Skeletal muscle satellite cell (primary cell): ENCODE measurements at regions not wholly inside any gene's neighbourhood (a gene's known extent, or its start where the extent isn't known, plus 50 kb on each side); places are given as distances from the start of the nearest gene placed in this dataset.

Source experiments
- H3K27me3 ChIP-seq: 2 replicates; pipeline ENCODE4 v1.7.0; 2013; ENCODE audit warnings: low read length; ENCODE audit not compliant: control insufficient read depth, insufficient read depth
- H3K36me3 ChIP-seq: 2 replicates; pipeline ENCODE4 v1.7.0; 2013; ENCODE audit warnings: mild to moderate bottlenecking, control low read depth, low read length; ENCODE audit not compliant: insufficient read depth
- H3K4me1 ChIP-seq: 2 replicates; pipeline ENCODE4 v1.7.0; 2013; ENCODE audit warnings: low read length; ENCODE audit not compliant: control insufficient read depth, insufficient read depth
- H3K4me2 ChIP-seq: 2 replicates; pipeline ENCODE4 v1.7.0; 2013; ENCODE audit warnings: mild to moderate bottlenecking, low read length
- H3K4me3 ChIP-seq: 2 replicates; pipeline ENCODE4 v1.7.0; 2013; ENCODE audit warnings: low read length
- H3K9ac ChIP-seq: 2 replicates; pipeline ENCODE4 v1.7.0; 2013; ENCODE audit warnings: mild to moderate bottlenecking, low read depth, low read length, moderate library complexity
- H3K9me3 ChIP-seq: replicated peaks from 2 replicates; pipeline ENCODE4 v1.7.0; 2013; ENCODE audit warnings: mild to moderate bottlenecking, control low read depth, low read length

DNA sequence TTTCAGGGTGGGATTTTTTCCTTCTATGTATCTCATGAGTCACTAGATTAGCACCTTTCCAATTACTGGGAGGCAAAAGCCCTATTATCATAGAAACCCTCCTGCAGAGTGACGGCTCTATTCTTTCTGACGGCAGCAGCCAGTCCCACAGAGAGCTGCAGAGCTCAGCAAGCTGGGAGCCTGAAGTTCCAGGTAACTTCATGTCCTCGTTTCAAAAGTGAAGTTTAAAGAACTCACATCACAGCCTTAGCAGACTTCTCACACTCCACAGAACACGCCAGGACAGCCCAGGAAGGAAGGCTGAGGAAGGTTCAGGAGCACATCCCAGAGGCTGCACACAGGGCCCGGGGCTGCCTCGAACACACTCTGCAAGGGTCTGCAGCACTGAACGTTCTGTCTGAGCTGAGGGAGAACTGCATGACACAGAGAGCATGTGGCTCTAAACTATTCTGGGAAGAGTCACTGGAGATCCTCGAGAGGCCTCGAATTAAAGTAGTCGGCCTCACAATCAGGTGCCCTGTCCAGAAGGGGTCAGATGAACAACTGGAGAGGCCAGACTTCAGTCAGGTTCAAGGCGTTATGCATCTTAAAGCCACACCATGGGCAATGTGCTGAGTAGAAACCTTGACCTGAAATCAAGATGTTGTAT, 104.2 kb upstream of the DRD2 start:
- Histone ChIP-seq H3K9me3 (no peaks in the 10 kb centered on the region), H3K9ac (no peak overlapping the region), H3K27me3 (peaks cover 24% of the 10 kb centered on the region), H3K36me3 (no peaks in the 10 kb centered on the region), H3K4me2 (no peak overlapping the region), H3K4me1 (no peaks in the 10 kb centered on the region), H3K4me3 (no peak overlapping the region)

DNA sequence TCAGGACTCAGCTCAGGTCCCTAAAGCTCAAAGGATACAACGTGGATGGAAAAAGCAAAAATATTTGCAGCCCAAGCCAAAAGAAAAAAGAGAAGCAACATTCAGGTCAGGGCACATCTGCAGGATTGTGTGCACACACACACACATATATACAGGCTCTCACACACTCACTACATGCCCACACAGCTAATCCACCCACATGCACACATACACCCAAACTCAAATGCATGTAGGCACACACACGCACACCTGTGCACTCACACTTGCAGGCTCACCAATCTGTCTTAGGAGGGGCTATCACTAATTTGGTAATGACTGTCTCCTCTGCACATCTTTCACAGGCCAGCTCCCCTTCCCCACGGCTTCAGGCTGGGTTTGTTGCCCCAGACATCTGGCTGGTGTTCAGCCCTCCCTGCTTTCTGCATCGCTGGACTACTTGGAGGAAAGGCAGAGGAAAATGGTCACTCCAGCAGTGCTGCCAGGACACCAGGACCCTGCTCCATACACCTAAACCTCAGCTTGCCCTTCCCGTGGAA, 103.6 kb upstream of the DRD2 start:
- H3K4me2 ChIP-seq, result no peak overlapping the region
- no peak overlapping the region for H3K9ac ChIP-seq
- H3K9me3 ChIP-seq, result no peaks in the 10 kb centered on the region
- H3K4me1 ChIP-seq, result no peaks in the 10 kb centered on the region
- H3K36me3 ChIP-seq, result no peaks in the 10 kb centered on the region
- H3K27me3 ChIP-seq, result peaks cover 24% of the 10 kb centered on the region
- no peak overlapping the region for H3K4me3 ChIP-seq

DNA sequence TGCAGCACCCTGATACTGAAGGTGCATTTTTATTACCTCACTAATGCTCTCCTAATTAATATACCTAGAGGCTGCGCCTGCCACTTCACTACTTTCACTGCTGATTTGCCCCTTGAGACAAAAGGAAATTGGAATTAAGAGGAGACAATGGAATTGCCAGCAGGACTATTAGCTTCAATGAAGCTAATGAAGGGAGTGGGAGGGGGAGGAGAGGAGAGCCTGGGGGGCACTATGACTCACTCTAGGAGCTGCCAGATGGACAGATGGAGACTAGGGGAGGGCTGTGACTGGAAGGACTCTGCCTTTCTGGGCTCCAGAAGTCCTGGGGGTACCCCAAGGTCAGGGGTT, 102.8 kb upstream of the DRD2 start:
- Histone ChIP-seq H3K27me3 (peaks cover 24% of the 10 kb centered on the region), H3K4me2 (no peak overlapping the region), H3K9ac (no peak overlapping the region), H3K4me3 (no peak overlapping the region), H3K9me3 (no peaks in the 10 kb centered on the region), H3K36me3 (no peaks in the 10 kb centered on the region), H3K4me1 (no peaks in the 10 kb centered on the region)

DNA sequence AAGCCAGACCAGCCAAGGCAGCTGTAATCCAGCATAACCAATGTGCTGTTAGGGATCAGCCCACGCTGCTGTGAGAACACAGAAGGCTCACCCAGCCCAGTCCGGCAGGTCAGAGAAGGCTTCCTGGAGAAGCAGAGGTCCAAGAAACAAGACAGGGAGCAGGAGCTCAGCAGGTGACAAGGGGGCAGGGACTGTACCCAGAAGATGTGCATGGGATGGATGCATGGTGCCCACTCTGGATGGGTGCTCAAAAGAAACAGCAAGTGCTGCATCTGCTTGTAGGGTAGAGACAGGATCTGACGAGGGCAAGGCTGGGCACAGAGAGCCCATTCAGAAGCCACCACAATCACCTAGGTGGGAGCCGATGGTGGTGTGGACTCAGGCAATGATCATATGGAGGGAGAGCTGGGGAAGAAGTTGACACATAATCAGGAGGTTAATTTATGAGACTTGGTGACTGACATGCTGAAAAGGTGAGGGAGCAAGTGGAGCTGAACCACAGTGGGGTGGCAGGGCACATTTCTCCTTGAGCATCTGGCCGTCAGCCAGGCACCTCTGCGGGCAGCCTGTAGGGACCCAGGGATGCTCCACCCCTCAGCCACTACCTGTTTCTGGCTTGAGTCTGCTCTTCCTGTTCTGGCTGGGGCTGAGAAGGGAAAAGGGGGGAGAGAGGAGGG, 102.3 kb upstream of the DRD2 start:
- Histone ChIP-seq H3K27me3 (peaks cover 24% of the 10 kb centered on the region), H3K4me2 (no peak overlapping the region), H3K4me3 (no peak overlapping the region), H3K9ac (no peak overlapping the region), H3K9me3 (no peaks in the 10 kb centered on the region), H3K4me1 (no peaks in the 10 kb centered on the region), H3K36me3 (no peaks in the 10 kb centered on the region)

DNA sequence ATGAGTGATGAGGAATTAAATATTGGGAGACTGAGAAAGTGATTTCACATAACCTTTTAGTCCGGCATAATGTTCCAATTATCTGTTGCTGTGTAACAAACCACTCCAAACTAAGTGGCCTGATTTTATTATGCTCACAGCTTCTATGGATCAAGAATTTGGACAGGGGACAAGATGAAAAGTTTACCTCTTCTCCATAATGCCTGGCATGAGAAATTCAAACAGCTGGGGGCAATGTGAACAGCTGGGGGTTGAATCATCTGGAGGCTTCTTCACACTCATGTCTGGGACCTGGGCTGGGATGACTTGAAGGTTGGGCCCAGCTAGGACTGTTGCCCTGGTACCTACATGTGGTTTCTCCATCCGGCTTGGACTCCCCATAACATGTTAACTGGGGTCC, 99.4 kb upstream of the DRD2 start:
- Histone ChIP-seq H3K4me3 (no peak overlapping the region), H3K4me1 (no peaks in the 10 kb centered on the region), H3K36me3 (no peaks in the 10 kb centered on the region), H3K27me3 (peaks cover 16% of the 10 kb centered on the region), H3K9me3 (no peaks in the 10 kb centered on the region), H3K9ac (no peak overlapping the region), H3K4me2 (no peak overlapping the region)

DNA sequence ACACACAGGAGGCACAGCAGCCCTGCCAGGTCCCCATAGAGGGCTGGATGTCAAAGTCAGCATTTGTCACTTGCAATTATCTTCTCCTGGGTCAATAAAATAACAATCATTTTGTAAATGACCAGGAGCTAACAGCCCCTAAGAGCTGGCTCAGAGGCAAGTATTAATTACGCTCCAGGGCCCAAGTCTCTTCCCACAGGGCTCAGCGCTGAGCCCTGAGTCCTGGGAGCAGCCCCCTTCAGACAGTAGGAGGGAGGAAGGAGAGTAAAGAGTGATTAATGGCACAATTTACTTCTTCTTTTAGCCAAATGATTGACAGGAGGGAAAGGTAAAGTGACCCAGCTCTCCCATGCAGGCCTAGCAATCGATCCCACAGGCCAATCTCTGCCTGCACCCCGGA, 99.0 kb upstream of the DRD2 start:
- H3K36me3 ChIP-seq, result no peaks in the 10 kb centered on the region
- no peaks in the 10 kb centered on the region for H3K9me3 ChIP-seq
- peaks cover 15% of the 10 kb centered on the region for H3K27me3 ChIP-seq
- H3K9ac ChIP-seq, result no peak overlapping the region
- H3K4me3 ChIP-seq, result no peak overlapping the region
- no peak overlapping the region for H3K4me2 ChIP-seq
- no peaks in the 10 kb centered on the region for H3K4me1 ChIP-seq

DNA sequence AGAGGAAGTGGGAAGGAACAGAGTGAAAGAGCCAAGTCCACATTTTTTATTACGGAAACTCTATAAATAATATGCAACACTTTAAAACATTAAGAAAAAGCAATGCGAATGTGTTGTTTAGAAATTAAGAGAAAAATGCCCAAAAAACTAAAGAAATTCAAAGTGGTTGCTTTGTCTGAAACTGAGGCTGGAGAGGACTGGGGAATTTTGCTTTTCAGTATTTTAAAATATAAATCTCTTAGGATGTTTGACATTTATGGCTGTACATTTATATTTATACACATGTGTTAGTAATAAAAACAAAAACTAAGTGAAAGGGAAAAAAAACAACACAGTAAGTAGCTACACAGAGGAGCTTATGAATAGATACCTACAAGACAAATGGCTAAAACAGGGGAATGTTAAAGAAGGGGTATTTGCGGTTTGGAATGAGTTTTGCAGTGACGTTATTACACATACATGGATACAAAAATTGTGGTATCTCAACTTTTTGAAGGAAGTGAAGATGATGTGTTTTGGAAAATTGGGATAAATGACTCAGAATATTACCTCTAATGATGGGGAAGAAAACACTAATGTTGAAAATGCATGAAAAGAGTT, 97.0 kb upstream of the DRD2 start:
- H3K9ac ChIP-seq, result no peak overlapping the region
- no peak overlapping the region for H3K4me3 ChIP-seq
- no peaks in the 10 kb centered on the region for H3K4me1 ChIP-seq
- H3K9me3 ChIP-seq, result no peaks in the 10 kb centered on the region
- H3K4me2 ChIP-seq, result no peak overlapping the region
- H3K27me3 ChIP-seq, result peaks cover 2% of the 10 kb centered on the region
- H3K36me3 ChIP-seq, result no peaks in the 10 kb centered on the region

DNA sequence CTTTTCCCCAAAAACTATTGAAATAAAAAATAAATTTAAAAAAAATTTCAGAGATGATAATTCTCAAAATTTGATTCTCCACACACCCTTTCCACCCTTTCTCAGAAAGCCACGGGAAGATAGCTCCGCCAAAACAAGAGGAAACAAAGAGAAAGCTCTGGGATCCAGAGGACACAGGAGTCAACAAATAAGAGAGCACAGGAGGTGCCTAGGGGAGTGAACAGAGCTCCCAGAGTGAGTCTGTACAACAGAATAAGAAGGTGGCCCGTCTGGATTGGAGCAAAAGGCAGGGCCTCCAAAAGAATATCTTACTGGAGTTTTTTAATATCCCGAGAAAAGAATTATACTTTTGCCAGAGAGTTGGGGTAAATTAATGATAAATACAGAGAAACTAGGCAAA, 96.3 kb upstream of the DRD2 start:
- H3K27me3 ChIP-seq, result peaks cover 7% of the 10 kb centered on the region
- no peak overlapping the region for H3K4me2 ChIP-seq
- H3K9ac ChIP-seq, result no peak overlapping the region
- H3K4me3 ChIP-seq, result no peak overlapping the region
- no peaks in the 10 kb centered on the region for H3K36me3 ChIP-seq
- H3K9me3 ChIP-seq, result no peaks in the 10 kb centered on the region
- H3K4me1 ChIP-seq, result no peaks in the 10 kb centered on the region

DNA sequence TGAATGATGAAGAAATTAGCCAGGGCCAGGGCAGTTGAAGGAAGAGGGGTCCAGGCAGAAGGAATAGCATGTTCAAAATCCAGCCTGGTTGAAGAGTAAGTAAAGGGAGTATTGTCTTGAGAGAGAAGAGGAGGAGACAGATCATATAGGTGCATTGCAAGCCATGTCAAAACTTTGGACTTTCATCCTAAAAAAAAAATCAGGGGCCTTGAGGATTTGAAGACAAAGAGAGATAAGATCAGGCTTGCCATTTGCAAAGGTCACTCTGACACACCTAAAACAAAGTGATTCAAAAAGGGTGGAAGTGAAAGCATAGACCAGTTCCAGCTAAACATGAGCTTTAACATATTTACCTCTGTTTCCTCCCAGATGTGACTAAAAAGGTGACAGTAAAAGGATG, 95.7 kb upstream of the DRD2 start:
- Histone ChIP-seq H3K4me1 (no peaks in the 10 kb centered on the region), H3K9ac (no peak overlapping the region), H3K4me2 (no peak overlapping the region)

DNA sequence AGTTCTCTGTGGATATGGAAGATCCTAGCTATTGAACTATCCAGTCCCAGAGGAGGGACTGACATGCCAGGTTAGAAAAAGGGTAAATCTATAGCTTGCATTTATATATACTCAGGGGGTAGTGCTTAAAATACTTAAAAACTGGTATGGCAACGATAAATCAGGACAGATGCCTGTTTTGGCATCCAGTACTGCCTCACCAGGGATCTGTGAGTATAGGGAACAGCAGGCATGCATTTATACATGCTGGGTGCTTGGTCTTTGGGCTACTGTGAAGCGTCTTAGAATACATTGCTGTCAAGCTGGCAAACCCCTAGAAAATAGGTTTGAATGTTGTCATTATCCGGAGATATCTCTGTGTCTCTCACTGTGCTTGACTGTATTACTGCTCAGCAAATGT, 94.2 kb upstream of the DRD2 start:
- Histone ChIP-seq H3K9ac (no peak overlapping the region), H3K4me2 (no peak overlapping the region), H3K9me3 (no peaks in the 10 kb centered on the region), H3K36me3 (no peaks in the 10 kb centered on the region), H3K27me3 (peaks cover 26% of the 10 kb centered on the region), H3K4me1 (no peaks in the 10 kb centered on the region), H3K4me3 (no peak overlapping the region)

More for the DNA sequence above, 95.7 kb upstream of the DRD2 start:
- H3K36me3 ChIP-seq, result no peaks in the 10 kb centered on the region
- no peaks in the 10 kb centered on the region for H3K9me3 ChIP-seq
- H3K27me3 ChIP-seq, result peaks cover 14% of the 10 kb centered on the region
- H3K4me3 ChIP-seq, result no peak overlapping the region

DNA sequence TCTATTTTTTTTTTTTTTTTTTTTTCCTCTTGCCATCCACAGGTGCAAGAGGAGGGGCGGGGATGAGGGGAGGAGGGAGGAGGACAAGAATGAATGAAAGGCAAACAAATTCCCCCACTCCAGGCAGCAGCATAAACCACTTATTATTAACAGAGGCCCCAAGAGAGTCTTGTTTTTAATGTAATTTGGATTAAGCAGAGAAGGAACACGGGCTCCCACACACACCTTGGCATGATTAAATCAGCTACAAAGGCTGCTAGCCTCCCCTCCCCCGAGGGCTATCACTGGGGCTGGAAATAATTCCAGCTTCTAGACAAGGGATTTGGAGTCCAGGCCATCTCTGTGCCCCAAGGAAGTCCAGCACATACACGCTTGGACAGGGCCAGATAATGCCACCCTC, 93.4 kb upstream of the DRD2 start:
- Histone ChIP-seq H3K4me1 (no peaks in the 10 kb centered on the region), H3K9ac (no peak overlapping the region), H3K4me3 (no peak overlapping the region), H3K4me2 (no peak overlapping the region), H3K27me3 (peaks cover 32% of the 10 kb centered on the region), H3K9me3 (no peaks in the 10 kb centered on the region), H3K36me3 (no peaks in the 10 kb centered on the region)
